Liver (tissue), 3 donors: ENCODE measurements at regions not wholly inside any gene's neighbourhood (a gene's known extent, or its start where the extent isn't known, plus 50 kb on each side); places are given as distances from the start of the nearest gene placed in this dataset.

Source experiments
- CTCF ChIP-seq: fragments of 150-350 bp; IDR thresholded peaks from 2 replicates; pipeline ENCODE4 v1.5.1; 2017; ENCODE audit warnings: improper control_type of control experiment, low read depth, low read length; ENCODE audit not compliant: missing input control
- GABPA ChIP-seq, 2 donors: IDR thresholded peaks in 1 of 2; conservative IDR thresholded peaks in 1 of 2; 2 replicates each; pipeline ENCODE4 v1.6.1; 2016; ENCODE audit warnings: antibody characterized with exemption in 2 of 2, mild to moderate bottlenecking in 1 of 2, moderate library complexity in 1 of 2
- REST ChIP-seq: IDR thresholded peaks from 2 replicates; pipeline ENCODE4 v1.6.1; 2016; ENCODE audit warnings: antibody characterized with exemption, mild to moderate bottlenecking
- YY1 ChIP-seq: IDR thresholded peaks from 2 replicates; pipeline ENCODE4 v1.6.1; 2016; ENCODE audit warnings: antibody characterized with exemption, mild to moderate bottlenecking
- donor health status: healthy.
- donor health status: healthy.

GRCh38 chr7:149377386-149377785 is 83.5 kb downstream of the ZNF777 start:
- no peak for TF ChIP-seq REST
- TF ChIP-seq CTCF, result no peak
- TF ChIP-seq GABPA (IDR thresholded peaks at IDR 0.05 in 1 of 2, conservative IDR thresholded peaks at IDR 0.05 in 1 of 2), result no peak
- TF ChIP-seq YY1, result no peak
